ENCODE measurements at regions not wholly inside any gene's neighbourhood (a gene's known extent, or its start where the extent isn't known, plus 50 kb on each side); places are given as distances from the start of the nearest gene placed in this dataset.

DNA sequence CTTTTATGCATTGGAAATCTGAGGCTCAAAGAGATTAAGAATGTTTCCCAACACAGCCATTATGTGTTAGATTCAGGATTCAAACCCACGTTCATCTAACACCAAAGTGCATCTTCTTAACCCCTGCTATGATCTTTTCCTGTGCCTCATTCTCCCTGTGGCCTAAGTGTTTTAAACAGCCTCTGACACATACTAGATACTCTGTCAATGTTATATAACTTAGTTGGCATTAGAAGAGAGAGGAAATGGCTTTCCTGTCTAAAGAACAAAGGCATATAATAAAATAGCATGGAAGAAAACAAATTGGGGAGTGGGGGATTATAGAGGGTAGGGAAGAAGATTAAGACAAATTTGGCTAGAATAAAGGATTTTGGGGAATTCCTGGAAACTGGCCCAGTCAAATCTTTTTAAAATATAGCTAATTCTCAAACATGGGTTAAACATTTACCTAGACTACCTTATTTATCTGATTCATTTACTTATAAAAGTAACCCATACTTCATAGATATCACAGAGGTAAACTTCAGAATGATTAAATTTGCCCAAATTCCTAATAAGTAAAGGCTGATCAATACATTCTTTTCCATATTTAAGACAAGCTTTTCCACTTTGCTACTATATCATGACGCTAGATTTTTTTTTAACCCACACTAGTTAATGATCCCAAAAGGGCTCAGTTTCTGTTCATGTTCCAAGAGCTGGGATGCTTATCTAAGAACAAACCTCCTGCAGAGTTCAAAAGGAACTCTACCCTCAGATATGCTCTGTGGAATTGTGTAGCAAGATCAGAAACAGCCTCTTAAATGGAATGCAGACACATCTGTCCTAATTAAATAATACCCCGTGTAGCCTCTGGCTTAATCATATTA is 122.9 kb upstream of the PTPRG start:
- H3K36me3 ChIP-seq = no peaks in the 10 kb centered on the region
- TF ChIP-seq POLR2AphosphoS5 (IDR thresholded peaks at IDR 0.05) (no peak), POLR2A (IDR thresholded peaks at IDR 0.05) (no peak), EP300 (IDR thresholded peaks at IDR 0.05; ENCODE audit: low read depth) (no peak)
- TF ChIP-seq, protein P1, sequence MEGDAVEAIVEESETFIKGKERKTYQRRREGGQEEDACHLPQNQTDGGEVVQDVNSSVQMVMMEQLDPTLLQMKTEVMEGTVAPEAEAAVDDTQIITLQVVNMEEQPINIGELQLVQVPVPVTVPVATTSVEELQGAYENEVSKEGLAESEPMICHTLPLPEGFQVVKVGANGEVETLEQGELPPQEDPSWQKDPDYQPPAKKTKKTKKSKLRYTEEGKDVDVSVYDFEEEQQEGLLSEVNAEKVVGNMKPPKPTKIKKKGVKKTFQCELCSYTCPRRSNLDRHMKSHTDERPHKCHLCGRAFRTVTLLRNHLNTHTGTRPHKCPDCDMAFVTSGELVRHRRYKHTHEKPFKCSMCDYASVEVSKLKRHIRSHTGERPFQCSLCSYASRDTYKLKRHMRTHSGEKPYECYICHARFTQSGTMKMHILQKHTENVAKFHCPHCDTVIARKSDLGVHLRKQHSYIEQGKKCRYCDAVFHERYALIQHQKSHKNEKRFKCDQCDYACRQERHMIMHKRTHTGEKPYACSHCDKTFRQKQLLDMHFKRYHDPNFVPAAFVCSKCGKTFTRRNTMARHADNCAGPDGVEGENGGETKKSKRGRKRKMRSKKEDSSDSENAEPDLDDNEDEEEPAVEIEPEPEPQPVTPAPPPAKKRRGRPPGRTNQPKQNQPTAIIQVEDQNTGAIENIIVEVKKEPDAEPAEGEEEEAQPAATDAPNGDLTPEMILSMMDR (IDR thresholded peaks at IDR 0.05) = no peak
- H3K27me3 ChIP-seq = no peaks in the 10 kb centered on the region
- H3K9me3 ChIP-seq = no peaks in the 10 kb centered on the region
- 24 to 45% methylated on average over 3 of the region's 3 CpGs for WGBS, 2 donors (ENCODE audit: low coverage in 1 of 2)
- no peak for DNase-seq
- intact Hi-C loops (cut with DNase I; ENCODE audit: low total_unique reads) = no loop called here
- in situ Hi-C loops (cut with MboI; ENCODE audit: low pct_ligation_motif_present in 1 of 4, low pct_unique_long_range_greater_than_20kb in 1 of 4, low sequenced_read_pairs in 3 of 4) = no loop called here
- H3K4me3 ChIP-seq = no peak overlapping the region
- H3K4me1 ChIP-seq = no peaks in the 10 kb centered on the region
- no peak overlapping the region for H3K27ac ChIP-seq

DNA sequence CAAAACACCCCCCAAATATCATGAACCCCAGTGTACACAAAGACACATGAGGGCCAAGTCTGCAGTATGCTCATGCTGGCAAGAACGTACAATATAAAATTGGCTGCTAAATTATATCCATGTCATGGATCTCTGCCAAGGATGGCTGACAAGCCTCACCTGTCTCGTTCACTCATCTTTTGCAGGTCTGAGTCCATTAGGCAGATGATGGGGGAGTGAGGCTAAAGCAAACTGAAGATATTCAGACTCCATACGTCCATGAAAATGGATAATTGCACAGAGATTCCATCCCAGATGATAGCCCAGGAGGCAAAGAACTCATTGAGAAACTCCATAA is 122.3 kb upstream of the PTPRG start:
- in situ Hi-C loops (cut with MboI; ENCODE audit: low pct_ligation_motif_present in 1 of 4, low pct_unique_long_range_greater_than_20kb in 1 of 4, low sequenced_read_pairs in 3 of 4) = no loop called here
- Histone ChIP-seq H3K4me1 (no peaks in the 10 kb centered on the region), H3K4me3 (no peak overlapping the region), H3K9me3 (no peaks in the 10 kb centered on the region), H3K27ac (no peak overlapping the region), H3K36me3 (no peaks in the 10 kb centered on the region), H3K27me3 (no peaks in the 10 kb centered on the region)
- no peak for DNase-seq
- intact Hi-C loops (cut with DNase I; ENCODE audit: low total_unique reads) = no loop called here
- TF ChIP-seq POLR2AphosphoS5 (IDR thresholded peaks at IDR 0.05) (no peak), POLR2A (IDR thresholded peaks at IDR 0.05) (no peak), EP300 (IDR thresholded peaks at IDR 0.05; ENCODE audit: low read depth) (no peak)
- TF ChIP-seq, protein P1 (IDR thresholded peaks at IDR 0.05) = no peak
- 32 to 76% methylated on average over 2 to 3 of the region's 3 CpGs for WGBS, 2 donors (ENCODE audit: low coverage in 1 of 2)

DNA sequence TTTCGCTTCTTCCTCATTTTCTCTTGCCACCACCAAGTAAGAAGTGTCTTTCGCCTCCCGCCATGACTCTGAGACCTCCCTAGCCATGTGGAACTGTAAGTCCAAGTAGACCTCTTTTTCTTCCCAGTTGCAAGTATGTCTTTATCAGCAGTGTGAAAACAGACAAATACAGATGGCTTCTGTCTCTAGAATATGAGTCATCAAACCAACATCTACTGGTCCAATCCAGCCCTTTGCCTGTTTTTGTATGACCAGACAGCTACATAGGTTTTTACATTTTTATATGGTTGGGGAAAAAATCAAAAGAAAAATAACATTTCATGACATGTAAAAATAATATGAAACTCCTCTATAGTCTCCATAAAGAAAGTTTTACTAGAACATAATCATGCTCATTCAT is 118.7 kb upstream of the PTPRG start:
- in situ Hi-C loops (cut with MboI; ENCODE audit: low pct_ligation_motif_present in 1 of 4, low pct_unique_long_range_greater_than_20kb in 1 of 4, low sequenced_read_pairs in 3 of 4) = no loop called here
- no peak overlapping the region for H3K4me3 ChIP-seq
- 86 to 100% methylated on average over 2 to 3 of the region's 3 CpGs for WGBS, 2 donors (ENCODE audit: low coverage in 1 of 2)
- no peaks in the 10 kb centered on the region for H3K4me1 ChIP-seq
- DNase-seq = no peak
- intact Hi-C loops (cut with DNase I; ENCODE audit: low total_unique reads) = no loop called here
- no peaks in the 10 kb centered on the region for H3K9me3 ChIP-seq
- no peak overlapping the region for H3K27ac ChIP-seq
- H3K36me3 ChIP-seq = no peaks in the 10 kb centered on the region
- TF ChIP-seq POLR2AphosphoS5 (IDR thresholded peaks at IDR 0.05) (no peak), EP300 (IDR thresholded peaks at IDR 0.05; ENCODE audit: low read depth) (no peak), POLR2A (IDR thresholded peaks at IDR 0.05) (no peak)
- TF ChIP-seq, protein P1 (IDR thresholded peaks at IDR 0.05) = no peak
- no peaks in the 10 kb centered on the region for H3K27me3 ChIP-seq

DNA sequence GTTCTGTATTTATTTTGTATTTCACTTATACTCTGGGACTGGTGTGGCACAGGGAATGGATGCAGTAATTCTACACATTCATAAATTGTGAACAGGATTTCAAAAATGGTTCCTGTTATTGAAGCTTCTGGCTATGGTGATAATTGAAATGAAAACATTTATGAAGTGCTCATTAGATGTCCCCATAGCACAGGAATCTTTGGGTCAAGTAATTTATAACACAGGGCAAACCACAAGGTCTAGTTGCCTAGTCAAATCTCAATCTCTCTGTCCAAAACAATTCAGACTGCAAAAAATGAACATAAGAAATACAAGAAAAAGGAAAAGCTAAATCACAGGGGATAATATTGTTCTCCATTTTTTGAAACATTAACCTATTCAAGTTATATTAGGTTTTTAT is 117.5 kb upstream of the PTPRG start:
- Histone ChIP-seq H3K4me1 (no peaks in the 10 kb centered on the region), H3K9me3 (no peaks in the 10 kb centered on the region), H3K4me3 (no peak overlapping the region), H3K27me3 (no peaks in the 10 kb centered on the region), H3K36me3 (no peaks in the 10 kb centered on the region), H3K27ac (no peak overlapping the region)
- in situ Hi-C loops (cut with MboI; ENCODE audit: low pct_ligation_motif_present in 1 of 4, low pct_unique_long_range_greater_than_20kb in 1 of 4, low sequenced_read_pairs in 3 of 4) (no loop called here), intact Hi-C loops (cut with DNase I; ENCODE audit: low total_unique reads) (no loop called here)
- TF ChIP-seq POLR2A (IDR thresholded peaks at IDR 0.05) (no peak), EP300 (IDR thresholded peaks at IDR 0.05; ENCODE audit: low read depth) (no peak), POLR2AphosphoS5 (IDR thresholded peaks at IDR 0.05) (no peak)
- TF ChIP-seq, protein P1 (IDR thresholded peaks at IDR 0.05) = no peak
- DNase-seq = no peak

Data from transverse colon (tissue), 4 donors.